ENCODE measurements at regions not wholly inside any gene's neighbourhood (a gene's known extent, or its start where the extent isn't known, plus 50 kb on each side); places are given as distances from the start of the nearest gene placed in this dataset.

DNA sequence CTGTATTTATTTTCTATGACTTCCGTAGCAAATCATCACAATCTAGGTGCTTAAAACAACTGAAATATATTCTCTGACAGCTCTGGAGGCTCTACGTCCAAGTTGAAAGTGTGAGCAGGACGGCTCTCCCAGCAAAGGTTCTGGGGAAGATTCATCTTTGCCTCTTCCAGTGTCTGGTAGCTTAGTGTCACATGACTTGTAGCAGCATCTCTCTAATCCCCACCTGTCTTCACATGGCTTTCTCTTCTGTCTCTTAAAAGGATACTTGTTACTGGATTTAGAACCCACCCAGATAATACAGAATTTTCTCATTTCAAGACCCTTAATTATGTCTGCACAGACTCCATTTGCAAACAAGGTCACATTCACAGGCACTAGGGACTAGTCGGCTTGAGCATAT, 687.7 kb upstream of the RBFOX1 start:
- DNase-seq: no peak

DNA sequence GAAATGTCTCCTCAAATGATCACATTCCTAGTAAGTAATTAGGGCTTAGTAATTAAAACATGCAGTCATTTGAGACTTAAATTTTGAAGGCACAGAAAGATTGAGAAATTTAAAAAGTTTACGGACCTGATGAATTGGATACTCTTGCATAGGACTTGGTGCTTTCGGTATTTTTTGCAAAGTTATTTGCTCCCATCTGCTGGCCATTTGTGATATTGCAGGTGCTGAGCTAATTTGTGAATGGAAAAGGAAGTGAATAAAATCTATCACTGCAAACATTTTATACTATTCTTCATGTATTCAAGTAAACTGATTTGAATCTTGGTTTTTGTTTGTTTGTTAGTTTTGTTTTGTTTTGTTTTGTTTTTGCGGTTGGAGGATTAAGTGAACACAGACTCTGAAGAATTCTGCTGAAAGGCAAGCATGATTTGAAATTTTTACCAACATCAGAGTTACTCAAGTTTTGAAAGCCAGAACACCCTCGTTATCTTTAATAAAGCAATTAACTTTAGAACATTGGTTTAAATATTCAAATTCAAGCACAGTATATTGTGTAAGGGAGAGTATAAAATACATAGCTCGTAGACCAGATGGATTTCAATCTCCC, 689.5 kb upstream of the RBFOX1 start:
- peak; percentile 3 to 12 for DNase-seq

DNA sequence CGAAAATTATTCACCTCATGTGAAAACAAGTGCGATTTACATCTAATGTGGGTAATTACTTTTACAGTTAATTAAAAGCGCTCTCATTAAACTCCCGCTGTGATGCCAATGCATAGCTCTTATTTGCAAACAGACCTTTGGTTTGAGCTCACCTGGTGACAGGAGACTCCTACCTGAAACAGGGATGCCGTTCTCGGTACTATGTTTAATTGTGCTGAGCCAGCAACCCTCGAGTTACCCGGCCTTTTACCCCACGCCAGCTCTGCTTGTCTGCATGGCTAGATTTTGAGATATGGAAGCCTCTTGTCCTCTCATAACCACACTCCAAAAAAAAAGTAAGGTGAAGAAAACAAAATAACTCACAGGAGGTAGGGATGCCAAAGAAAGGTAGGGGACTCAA, 690.4 kb upstream of the RBFOX1 start:
- no peak for DNase-seq

DNA sequence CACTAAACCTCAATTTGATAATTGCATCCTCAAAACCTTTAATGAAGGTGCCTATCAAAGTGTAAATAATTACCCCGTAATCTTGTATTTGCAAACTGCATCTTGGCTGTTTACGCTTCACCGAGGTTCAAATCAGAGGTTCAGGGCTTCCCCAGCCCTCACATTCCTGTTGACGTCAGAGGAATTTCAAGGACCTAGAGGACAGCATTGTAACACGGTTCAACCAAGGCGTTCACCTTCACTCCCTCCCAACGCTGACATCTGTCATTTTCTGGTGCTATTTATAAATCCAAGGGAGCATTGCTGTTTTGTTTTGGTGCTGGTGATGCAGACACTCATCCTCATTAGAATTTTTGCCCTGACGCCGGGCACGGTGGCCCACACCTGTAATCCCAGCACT, 691.6 kb upstream of the RBFOX1 start:
- no peak for DNase-seq

DNA sequence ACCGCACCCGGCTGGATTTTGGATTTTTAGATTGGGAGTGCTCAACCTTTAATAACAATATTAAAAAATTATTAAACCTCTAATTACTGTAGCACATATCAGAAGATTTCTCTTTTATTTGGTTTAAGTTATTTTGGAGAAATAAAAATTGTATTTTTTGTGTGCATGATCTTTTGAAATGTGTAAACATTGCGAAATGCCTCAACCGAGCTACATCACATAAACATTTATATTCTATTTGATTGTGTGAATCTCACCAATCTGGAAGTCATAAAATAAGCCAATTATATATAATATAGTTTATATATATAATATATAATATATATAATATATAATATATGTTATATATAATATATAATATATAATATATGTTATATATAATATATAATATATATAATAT, 696.2 kb upstream of the RBFOX1 start:
- no peak for DNase-seq

DNA sequence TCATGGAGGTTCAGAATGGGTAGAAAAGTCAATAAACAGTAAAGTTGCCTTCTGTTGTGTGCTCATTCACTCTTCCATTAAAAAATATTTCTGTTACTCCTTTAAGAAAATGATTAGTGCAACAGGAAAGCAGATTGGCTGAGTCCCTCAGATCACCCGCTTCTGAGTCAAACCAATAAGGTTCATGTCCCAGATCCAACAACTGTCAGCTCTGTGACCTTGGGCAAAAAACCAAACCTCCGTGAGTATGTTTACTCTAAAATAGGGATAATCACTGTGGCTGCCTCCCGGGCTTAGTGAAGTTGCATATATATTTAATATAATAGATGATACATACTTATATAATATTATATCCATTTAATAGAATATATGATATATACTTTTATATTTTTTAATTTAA, 698.5 kb upstream of the RBFOX1 start:
- DNase-seq: no peak

DNA sequence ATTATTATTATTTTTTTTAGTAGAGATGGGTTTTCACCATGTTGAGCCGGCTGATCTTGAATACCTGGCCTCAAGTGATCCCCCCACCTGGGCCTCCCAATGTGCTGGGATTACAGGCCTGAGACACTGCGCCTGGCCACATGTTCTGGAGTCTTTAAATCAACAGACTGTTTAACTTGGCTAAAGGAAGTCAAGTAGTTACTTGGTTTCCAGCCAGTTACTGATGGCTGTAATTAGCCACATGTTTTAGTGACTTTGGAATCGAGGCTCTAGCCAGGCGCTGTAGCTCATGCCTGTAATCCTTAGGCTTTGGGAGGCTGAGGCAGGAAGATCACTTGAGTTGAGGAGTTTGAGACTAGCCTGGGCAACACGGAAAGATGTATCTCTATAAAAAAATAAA, 699.2 kb upstream of the RBFOX1 start:
- no peak for DNase-seq

DNA sequence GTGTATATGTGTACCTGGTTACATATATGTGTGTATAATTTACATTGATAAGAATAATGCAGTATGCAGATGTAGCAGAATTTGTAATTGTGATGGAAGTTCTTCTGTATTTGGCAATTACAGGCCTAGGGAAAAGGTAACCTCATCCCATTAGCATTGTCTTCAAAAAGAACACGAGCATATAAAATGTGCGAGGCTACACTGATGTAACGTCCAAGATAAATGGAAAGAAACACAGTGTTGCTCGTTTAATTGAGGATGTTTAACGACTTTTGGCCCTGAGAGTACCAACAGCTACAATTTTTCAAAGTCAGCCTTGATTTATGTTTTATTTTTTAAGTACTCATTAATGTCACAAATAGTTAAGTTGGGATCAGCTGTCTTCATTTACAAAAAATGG, 703.5 kb upstream of the RBFOX1 start:
- DNase-seq: no peak

DNA sequence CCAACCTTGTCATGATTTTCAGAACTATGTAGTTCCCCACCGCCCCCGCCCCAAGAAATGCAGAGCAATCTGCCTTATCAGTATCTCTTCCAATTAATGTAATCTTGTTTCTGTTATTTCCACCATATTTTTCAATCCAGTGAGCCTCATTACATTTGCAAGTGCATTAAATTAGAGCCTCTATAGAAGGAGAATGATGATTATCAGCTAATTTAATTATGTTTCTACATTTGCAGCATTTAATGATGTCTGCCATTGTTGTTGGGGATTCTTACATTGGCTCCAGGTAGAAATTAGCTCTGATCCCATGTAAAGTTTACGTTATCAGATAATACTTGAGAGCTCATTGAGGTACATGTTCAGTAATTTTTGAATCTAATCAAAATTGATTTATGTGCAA, 707.0 kb upstream of the RBFOX1 start:
- no peak for DNase-seq

DNA sequence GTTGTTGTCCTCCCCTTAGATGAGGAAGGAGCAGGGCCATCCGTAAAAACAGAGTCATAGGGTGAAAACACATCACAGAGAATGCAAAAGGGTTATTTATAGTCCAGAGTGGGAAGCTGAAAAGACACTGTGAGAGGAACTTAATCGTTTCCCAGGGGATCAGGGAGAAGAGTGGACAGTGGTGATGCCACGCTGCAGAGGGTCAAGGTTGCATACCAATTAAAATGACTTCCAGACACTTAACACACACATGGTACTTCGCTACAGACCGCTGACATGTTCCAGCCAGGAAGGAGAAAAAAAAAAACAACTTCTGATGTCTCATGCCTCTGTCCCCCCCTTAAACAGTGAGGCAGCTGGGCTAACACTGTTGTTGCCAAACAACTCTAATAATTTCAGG, 713.8 kb upstream of the RBFOX1 start:
- no peak for DNase-seq

DNA sequence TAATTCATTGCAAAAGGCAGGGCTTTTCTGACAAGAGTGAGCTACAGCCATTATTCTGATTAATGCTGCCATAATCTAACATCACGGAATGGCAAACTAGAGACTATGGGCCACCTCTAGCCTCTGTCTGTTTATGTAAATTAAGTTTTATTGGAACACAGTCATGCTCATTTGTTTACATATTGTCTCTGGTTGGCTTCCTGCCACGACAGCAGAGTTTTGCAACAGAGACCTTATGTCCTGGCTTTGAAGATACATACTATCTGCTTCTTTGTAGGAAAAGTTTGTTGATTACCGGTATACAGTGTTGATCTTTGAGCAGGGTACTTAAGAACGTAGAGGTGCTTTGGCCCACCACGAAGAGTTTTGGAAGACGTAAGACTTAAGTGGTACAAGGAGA, 715.9 kb upstream of the RBFOX1 start:
- DNase-seq: no peak

DNA sequence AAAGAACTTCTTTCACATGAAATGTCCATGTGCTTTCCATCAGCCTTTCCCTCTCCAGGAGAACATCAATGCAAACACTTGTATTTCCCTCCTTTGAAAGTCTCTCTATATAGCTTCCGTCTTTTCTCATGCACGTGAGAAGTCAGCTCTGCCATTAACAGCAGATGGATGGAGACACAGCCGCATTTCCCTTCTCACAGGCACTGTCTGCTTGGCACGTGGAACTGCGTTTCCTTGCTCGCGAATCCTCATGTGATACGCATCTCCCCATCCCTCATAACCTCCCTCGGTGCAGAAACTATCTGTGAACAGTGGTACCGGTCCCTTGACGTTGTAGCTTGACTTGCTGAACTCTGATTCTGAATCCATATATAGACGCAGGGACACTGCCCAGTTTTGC, 717.0 kb upstream of the RBFOX1 start:
- DNase-seq: no peak

DNA sequence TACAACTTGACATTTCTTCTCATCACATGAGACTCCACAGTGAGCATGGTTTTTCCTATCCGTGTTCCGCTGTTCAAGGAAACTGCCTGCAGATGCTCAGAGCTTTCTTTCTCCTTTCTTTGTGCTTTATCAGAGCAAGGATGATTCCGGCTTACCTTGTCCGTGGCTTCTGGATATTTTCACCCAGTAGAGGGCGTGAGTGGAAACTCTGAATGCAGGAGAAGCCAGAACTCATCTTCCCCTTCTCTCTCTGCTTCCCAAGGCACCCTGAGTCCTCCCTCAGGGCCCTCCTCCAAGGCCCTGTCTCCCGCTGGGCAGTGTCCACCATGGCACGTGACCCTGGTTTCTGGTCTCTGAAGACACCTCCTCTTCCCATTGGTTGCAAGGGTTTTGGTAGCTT, 721.1 kb upstream of the RBFOX1 start:
- DNase-seq: no peak

DNA sequence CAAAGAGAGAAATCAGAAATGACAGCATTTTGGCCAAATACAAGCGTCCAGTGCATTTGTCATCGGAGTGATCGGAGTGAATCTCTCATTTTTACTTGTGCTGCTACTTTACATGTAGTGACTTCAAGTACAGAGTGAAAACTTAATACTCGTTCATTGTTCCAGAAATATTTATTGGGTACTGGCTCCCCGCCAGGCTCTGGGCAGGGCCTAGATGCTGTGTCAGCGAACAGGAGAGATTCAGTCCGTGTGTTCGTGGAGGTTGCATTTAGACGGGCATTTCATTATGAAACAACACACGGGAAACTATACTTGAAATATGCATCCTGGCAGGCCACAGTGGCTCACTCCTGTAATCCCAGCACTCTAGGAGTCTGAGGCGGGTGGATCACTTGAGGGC, 727.2 kb upstream of the RBFOX1 start:
- no peak for DNase-seq

DNA sequence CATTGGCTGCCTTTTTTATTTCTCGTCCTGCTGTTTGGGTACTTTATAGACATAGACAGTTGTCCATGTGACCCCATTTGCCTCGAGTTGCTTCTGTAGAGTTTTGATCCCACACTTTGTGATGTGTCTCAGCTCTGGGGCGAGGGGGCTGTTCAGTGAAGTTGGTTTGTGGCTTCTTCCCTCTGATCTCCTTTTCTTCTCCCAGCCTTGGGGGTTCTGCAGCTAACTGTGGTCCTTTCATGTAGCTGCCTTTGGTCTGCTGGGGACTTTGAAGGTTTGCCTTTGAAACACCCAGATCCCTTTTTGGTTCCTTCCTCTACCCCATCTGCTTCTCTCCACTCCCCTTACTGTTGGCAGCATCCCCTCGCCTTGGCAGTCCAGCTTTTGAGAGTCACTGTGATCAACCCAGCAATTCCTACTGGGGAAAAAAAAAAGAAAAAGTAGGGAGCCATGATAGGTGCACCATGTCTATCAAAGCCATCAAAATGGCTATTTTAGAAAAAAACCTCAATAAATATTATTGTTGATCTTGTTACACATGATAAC, 728.8 kb upstream of the RBFOX1 start:
- DNase-seq: no peak

DNA sequence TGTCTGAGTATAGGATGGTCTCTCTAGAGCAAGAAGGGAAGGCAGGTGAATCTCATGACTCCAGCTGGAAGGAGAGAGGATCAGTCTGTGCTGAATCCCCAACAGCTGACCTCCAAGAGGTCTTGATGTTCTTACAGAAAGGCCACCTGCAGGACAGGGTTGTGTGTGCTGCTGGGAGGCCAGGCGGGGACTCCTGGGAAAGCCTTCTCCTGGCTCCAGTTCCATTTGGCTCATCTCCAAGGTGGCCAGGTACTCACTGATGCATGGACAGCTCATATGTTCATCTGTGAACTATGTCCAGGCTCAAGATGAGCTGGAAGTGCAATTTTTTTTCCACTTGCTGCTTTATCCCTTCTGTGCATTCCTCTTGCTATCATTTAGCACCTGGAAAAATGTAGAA, 730.2 kb upstream of the RBFOX1 start:
- no peak for DNase-seq

DNA sequence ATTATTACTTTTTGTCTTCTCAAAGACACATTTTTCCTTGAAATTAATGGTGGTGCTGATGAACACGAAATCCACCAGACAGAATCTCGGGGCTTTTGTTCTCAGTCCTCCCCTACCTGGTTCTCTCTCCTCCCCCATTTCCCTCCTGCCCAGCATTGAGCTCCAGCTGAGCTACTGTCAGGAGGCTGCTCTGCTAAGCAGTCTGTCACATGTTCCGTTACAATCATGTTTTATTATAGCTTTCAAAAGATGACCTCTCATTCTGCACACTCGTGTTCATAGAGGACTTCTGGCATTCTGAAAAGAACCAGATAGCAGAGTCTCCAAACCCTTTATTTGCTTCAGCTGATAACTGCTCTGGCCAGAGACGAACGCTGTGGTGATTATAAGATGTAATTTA, 732.5 kb upstream of the RBFOX1 start:
- no peak for DNase-seq

DNA sequence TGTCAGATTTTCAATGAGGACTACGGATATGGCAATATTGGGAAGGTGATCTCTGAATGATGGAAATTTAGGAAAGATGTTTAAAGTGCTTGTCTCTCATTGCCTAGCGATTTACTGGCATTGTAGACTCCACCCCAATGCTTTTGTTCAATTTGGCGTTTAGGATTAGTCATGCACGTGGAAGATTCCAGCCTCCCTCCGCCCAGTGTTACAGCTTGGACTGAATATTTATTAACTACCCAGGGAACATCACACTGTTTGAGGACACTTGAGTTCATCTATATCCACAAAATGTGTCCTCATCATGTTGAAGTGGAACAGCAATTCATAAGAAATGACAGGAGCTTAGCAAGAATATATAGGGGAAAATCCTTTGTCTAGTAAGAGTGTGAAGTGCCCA, 738.8 kb upstream of the RBFOX1 start:
- DNase-seq: no peak

DNA sequence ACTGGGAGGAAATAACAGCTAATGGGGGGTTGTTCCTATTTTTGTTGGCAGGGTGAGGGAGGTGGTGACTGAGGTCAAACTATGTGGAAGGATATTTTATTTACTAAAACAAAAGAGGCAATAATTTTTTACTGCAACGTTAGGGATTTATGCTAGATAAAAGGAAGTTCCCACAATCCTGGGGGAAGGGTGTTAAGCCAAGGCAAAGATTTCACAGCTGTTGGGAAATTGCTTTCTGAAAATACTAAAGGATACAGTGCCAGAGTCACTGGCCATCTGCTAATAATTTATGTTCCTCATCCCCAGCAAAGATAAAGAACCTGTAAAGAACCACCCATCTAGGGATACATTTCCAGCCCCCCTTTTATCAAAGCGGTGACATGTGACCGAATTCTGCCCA, 756.0 kb upstream of the RBFOX1 start:
- no peak for DNase-seq

DNA sequence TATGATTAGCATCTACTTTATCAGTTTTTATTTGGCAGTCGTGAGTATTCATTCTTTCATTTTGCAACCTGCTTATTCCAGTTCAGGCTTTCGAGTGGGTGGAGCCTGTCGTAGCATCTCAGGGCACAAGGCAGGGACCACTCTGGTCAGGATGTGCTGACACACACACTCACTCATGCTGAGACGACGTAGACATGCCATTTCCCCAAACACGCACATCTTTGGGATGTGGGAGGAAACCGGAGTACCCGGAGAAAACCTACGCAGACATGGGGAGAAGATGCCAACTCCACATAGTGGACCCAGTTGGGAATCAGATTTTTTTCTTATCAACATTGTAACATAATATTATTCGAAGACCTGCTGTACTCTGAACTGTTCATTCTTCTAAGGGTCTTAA, 756.5 kb upstream of the RBFOX1 start:
- DNase-seq: no peak

DNA sequence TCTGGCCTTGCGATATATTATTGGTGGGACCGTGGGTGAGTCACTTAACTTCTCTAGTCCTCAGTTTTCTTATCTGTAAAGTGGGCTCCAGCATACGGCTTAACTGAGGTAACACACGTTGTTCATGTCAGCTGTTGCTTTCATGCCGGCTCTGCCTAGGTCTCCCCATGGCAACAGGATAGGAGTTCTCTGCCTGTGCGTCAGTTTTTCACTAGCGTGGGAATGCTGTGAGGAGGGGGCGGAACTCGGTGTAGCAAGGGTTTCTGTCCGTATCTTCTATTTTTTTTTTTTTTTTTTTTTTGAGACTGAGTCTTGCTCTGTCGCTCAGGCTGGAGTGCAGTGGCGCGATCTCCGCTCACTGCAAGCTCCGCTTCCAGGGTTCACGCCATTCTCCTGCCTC, 758.5 kb upstream of the RBFOX1 start:
- no peak for DNase-seq

DNA sequence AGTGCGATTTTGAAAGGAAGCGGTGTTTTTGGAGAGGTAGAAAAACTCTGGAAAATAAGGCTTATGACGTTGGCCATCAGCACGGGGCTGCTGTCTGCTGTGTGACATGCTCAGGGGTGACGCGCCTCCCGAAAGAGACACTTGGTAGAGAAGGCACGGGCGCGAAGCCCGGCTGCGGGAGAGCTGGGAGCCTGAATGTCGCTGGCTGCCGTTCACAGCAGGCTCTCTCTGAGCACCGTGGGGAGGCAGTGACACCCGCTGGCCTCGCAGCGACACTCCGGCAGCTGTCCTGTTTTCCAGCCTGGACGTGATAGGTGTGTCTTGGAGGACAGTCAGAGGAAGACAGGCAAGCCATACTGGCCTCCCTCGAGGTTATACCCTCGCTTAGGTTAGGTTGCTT, 759.1 kb upstream of the RBFOX1 start:
- no peak for DNase-seq

DNA sequence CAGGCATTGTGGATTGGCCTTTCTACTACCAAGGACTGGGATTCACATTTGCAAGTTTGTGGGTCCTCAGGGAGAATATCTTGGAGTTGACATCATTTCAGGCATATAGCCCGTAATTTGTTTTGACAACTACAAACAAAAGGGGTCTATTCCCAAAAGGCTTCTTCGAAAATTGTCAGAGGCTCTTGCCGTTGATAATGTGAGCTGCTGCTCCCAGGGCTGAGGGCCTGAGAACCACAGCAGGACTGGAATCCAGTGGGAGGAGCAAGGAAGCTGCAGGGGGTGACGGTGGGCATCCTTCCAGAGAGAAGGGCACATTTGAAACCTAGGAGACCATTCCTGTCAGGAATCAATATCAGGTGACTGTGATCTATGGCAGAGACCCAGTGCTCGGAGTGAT, 761.6 kb upstream of the RBFOX1 start:
- DNase-seq: no peak

DNA sequence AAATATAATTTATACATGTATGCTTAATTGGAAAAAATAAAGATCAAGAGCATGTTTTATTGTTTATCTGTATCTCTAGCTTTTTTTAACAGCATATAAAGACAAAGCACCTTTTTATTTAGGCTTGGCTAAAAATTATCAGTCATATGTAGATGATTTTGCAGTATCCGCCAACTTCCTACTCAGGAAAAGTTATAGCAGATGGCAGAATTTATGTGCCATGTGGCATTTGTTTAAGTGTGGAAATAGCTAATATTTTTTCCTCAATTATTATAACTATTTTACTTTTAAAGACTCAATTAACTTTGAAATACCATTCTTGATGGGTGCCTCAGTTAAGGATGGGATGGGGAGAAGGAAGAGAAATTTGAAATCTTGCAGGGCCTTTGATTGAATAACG, 762.1 kb upstream of the RBFOX1 start:
- DNase-seq: no peak

DNA sequence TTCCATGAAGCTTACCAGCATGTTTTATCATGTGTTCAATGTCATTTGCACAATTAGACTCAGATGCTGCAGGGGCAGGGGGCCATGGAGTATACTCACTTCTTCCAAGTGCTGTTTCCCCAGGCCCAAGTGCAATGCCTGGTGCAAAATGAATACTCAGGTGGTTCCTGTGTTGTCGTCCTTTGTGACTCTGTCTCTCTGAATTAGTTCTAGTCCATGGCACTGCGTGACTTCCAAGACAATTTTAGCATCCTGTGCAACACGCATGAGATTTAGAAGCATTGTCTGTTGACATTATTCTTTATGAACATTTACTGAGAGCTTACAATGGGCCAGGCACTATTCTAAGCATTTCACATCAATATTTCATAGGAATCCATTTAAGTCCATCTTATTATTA, 769.7 kb upstream of the RBFOX1 start:
- no peak for DNase-seq

Measured in stimulated activated CD4-positive, alpha-beta T cell treated with anti-CD3 and anti-CD28 coated beads, Interleukin-4, amount 100 ng/mL, for 4 hours (primary cell).